SK-N-SH (cell line): ENCODE measurements at regions not wholly inside any gene's neighbourhood (a gene's known extent, or its start where the extent isn't known, plus 50 kb on each side); places are given as distances from the start of the nearest gene placed in this dataset.

Experiments used
- CTCF ChIA-PET: fragments of 300-600, 350-600 bp; formaldehyde crosslinking; extraction: SDS; loops from one replicate; lab custom pipeline; 2021; lab: Yijun Ruan, JAX
- POLR2A ChIA-PET: fragments of 350-600 bp; sonication (Branson Sonifier 250); formaldehyde crosslinking; extraction: SDS; loops from one replicate; lab custom pipeline; 2020; ENCODE audit warnings: antibody characterized with exemption, inconsistent platforms; lab: Yijun Ruan, JAX
- DNase-seq: peaks from one replicate; pipeline ENCODE4 v3.0.0; 2012
- H2AFZ ChIP-seq: fragments of 200-600 bp; sonication (generic); 2 replicates; pipeline ENCODE4 v1.8.1; 2016; ENCODE audit warnings: antibody characterized with exemption, mild to moderate bottlenecking, low read depth
- H3F3A ChIP-seq: fragments of 200-600 bp; sonication (generic); replicated peaks from 2 replicates; pipeline ENCODE3; 2016; ENCODE audit warnings: antibody characterized with exemption, mild to moderate bottlenecking; ENCODE audit not compliant: insufficient read depth
- H3K27ac ChIP-seq, 2 experiments: fragments of 200-500 bp in 1 of 2; fragments of 200-600 bp in 1 of 2; sonication (Bioruptor generic) in 1 of 2; sonication (generic), shearing (Covaris generic) in 1 of 2; 2 replicates each; pipeline versions ENCODE4 v1.5.1 to v1.6.1; 2014 to 2016; ENCODE audit warnings: low read depth in 2 of 2, inconsistent platforms in 1 of 2, low read length in 1 of 2, mild to moderate bottlenecking in 1 of 2, mixed read lengths in 1 of 2
- H3K27me3 ChIP-seq: fragments of 200-600 bp; sonication (generic), shearing (Covaris generic); 2 replicates; pipeline ENCODE4 v1.6.1; 2016; ENCODE audit warnings: mixed run types; ENCODE audit not compliant: insufficient read depth
- H3K36me3 ChIP-seq, 2 experiments: fragments of 200-500 bp in 1 of 2; fragments of 200-600 bp in 1 of 2; sonication (Bioruptor generic) in 1 of 2; sonication (generic) in 1 of 2; replicated peaks in 1 of 2; 2 replicates each; pipeline versions ENCODE3 to v1.5.1; 2014 to 2016; ENCODE audit warnings: low read length in 1 of 2, mild to moderate bottlenecking in 1 of 2; ENCODE audit not compliant: insufficient read depth in 2 of 2, control insufficient read depth in 1 of 2
- H3K4me1 ChIP-seq, 2 experiments: fragments of 200-500 bp in 1 of 2; fragments of 200-600 bp in 1 of 2; sonication (Bioruptor generic) in 1 of 2; sonication (generic), shearing (Covaris generic) in 1 of 2; 2 replicates each; pipeline versions ENCODE4 v1.5.1 to v1.6.1; 2014 to 2016; ENCODE audit warnings: low read depth in 1 of 2, low read length in 1 of 2, mixed run types in 1 of 2; ENCODE audit not compliant: insufficient read depth in 2 of 2, control insufficient read depth in 1 of 2
- H3K4me2 ChIP-seq: fragments of 200-600 bp; sonication (generic), shearing (Covaris generic); 2 replicates; pipeline ENCODE4 v1.6.1; 2017; ENCODE audit warnings: mixed run types
- H3K4me3 ChIP-seq, 2 experiments: fragments of 200-500 bp in 1 of 2; fragments of 200-600 bp in 1 of 2; sonication (Bioruptor generic) in 1 of 2; sonication (generic), shearing (Covaris generic) in 1 of 2; 2 replicates each; pipeline versions ENCODE4 v1.5.1 to v1.8.1; 2014 to 2016; ENCODE audit warnings: low read depth in 2 of 2, inconsistent platforms in 1 of 2, low read length in 1 of 2, mild to moderate bottlenecking in 1 of 2, mixed read lengths in 1 of 2, moderate library complexity in 1 of 2
- H3K79me2 ChIP-seq: fragments of 200-600 bp; sonication (generic); 2 replicates; pipeline ENCODE4 v1.8.1; 2017; ENCODE audit warnings: mild to moderate bottlenecking; ENCODE audit not compliant: insufficient read depth
- H3K9ac ChIP-seq: fragments of 200-600 bp; sonication (generic); 2 replicates; pipeline ENCODE4 v1.6.1; 2017; ENCODE audit warnings: mixed run types
- H3K9me2 ChIP-seq: fragments of 200-600 bp; sonication (generic); 2 replicates; pipeline ENCODE4 v1.6.1; 2017; ENCODE audit warnings: mixed run types
- H3K9me3 ChIP-seq: fragments of 200-600 bp; sonication (generic); 2 replicates; pipeline ENCODE4 v1.6.1; 2017; ENCODE audit warnings: mixed run types, mild to moderate bottlenecking, moderate library complexity
- H4K20me1 ChIP-seq: fragments of 200-600 bp; sonication (generic); 2 replicates; pipeline ENCODE4 v1.6.1; 2017; ENCODE audit warnings: mild to moderate bottlenecking, mixed run types; ENCODE audit not compliant: insufficient read depth
- CHD2 ChIP-seq: fragments of 150-350 bp; IDR thresholded peaks from 2 replicates; pipeline ENCODE4 v1.6.1; 2018; ENCODE audit warnings: low read length; ENCODE audit not compliant: partially characterized antibody
- EZH2phosphoT487 ChIP-seq: fragments of 200-600 bp; sonication (generic); IDR thresholded peaks from 2 replicates; pipeline ENCODE4 v1.6.1; 2017; ENCODE audit warnings: low read depth, mixed run types, mild to moderate bottlenecking, antibody characterized with exemption, moderate library complexity, borderline replicate concordance
- GATA2 ChIP-seq: sonication (generic); formaldehyde crosslinking; IDR thresholded peaks from 2 replicates; pipeline ENCODE4 v1.5.0; 2020; ENCODE audit warnings: mild to moderate bottlenecking, missing genetic modification reagents
- MXI1 ChIP-seq: IDR thresholded peaks from 2 replicates; pipeline ENCODE4 v1.6.1; 2012; ENCODE audit warnings: mild to moderate bottlenecking, low read depth, low read length, improper control_type of control experiment
- NRF1 ChIP-seq: IDR thresholded peaks from 2 replicates; pipeline ENCODE4 v1.6.1; 2012; ENCODE audit warnings: low read depth, mild to moderate bottlenecking, low read length
- RAD21 ChIP-seq: IDR thresholded peaks from 2 replicates; pipeline ENCODE4 v1.6.1; 2012; ENCODE audit warnings: mild to moderate bottlenecking, low read length
- YY1 ChIP-seq: IDR thresholded peaks from 2 replicates; pipeline ENCODE4 v1.4.0; 2012; ENCODE audit warnings: low read depth, mild to moderate bottlenecking
- WGBS: methylation state at CpG from one replicate; pipeline ENCODE4 v1.1.6; 2017; ENCODE audit warnings: low lambda C conversion rate; 5-methylcytosine and 5-hydroxymethylcytosine counted together
- TF ChIP-seq, protein P1 (sequence below): IDR thresholded peaks from 2 replicates; pipeline ENCODE4; 2012
- TF ChIP-seq, protein P2 (sequence below): fragments of 200-600 bp; sonication (generic); IDR thresholded peaks from 2 replicates; pipeline ENCODE4 v1.6.1; 2017; ENCODE audit warnings: antibody characterized with exemption, mild to moderate bottlenecking, moderate library complexity

DNA sequence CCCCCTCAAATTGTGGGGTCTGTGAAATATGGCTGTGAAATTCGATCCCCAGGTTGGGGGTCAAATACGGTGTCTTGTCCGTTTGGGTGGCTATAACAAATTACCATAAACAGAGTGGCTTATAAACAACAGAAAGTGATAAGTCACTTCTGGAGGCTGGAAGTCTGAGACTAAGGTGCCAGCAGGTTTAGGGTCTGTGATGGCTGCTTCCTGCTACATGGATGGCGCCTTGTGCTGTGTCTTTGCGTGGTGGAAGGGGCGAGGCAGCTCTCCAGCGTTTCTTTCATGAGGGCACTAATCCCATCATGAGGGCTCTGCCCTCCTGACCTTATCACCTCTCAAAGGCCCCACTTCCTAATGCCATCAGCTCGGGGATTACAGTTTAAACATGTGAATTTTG, 120.0 kb downstream of the IRF8 start:
- H3K9ac ChIP-seq = no peak overlapping the region
- H4K20me1 ChIP-seq = no peaks in the 10 kb centered on the region
- CTCF ChIA-PET = interaction anchor here (4.9 kb wide), 1 partner anchor 198 kb away, joined by 31 read pairs; no protein-coding TSS in a partner anchor
- no peaks in the 10 kb centered on the region for H3K36me3 ChIP-seq
- no peaks in the 10 kb centered on the region for H3K9me3 ChIP-seq
- H3K4me2 ChIP-seq = no peak overlapping the region
- no peaks in the 10 kb centered on the region for H3K4me1 ChIP-seq
- POLR2A ChIA-PET = no interaction called here
- H3K27ac ChIP-seq = no peak overlapping the region
- TF ChIP-seq YY1 (no peak), RAD21 (no peak)
- WGBS = 10% methylated on average over 8 of the region's 8 CpGs
- no peak overlapping the region for H2AFZ ChIP-seq
- peaks cover 5% of the 10 kb centered on the region; the same call in 1 of the 2 replicates for H3K27me3 ChIP-seq
- H3K4me3 ChIP-seq = no peak overlapping the region
- no peaks in the 10 kb centered on the region for H3K9me2 ChIP-seq
- H3K79me2 ChIP-seq = no peaks in the 10 kb centered on the region
- DNase-seq = no peak
- H3F3A ChIP-seq = no peaks in the 10 kb centered on the region

DNA sequence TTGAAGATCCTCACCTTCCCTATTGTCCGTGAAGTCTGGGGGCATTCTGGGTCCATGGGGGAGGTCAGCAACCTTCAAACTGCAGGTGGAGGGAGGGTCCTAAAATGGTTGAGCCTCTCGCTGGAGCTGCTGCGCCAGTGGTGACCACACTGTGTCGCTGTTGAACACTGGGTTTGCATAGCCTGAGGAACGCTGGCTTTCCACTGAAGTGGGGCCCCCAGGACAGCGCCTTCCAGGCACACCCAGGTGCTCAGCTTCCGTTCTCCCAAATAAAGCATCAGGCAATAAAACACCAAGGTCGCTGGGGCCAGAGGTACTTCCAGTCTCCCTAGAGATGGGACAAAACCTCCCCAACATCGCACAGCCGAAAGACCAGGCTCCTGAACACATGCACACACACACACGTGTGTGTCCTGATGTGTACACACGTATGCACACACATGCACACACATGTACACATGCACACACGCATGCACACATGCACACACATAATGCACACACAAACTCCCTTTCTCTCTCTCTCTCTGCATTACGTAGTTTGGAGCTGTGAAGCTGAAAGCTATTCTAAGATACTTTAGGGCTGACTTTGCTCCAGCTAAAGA, 120.6 kb downstream of the IRF8 start:
- DNase-seq = no peak
- Histone ChIP-seq H3K27ac (no peak overlapping the region), H3F3A (no peaks in the 10 kb centered on the region), H3K79me2 (no peaks in the 10 kb centered on the region), H3K4me2 (no peak overlapping the region), H3K9me3 (no peaks in the 10 kb centered on the region; the same call in 1 of the 2 replicates), H3K4me3 (0 out of 4 replicates have a peak overlapping the region, but pooled peaks of 1 of the 2 experiments have one; percentile 7), H4K20me1 (no peaks in the 10 kb centered on the region), H3K4me1 (no peaks in the 10 kb centered on the region), H3K36me3 (no peaks in the 10 kb centered on the region), H2AFZ (no peak overlapping the region), H3K9ac (no peak overlapping the region), H3K27me3 (peaks cover 5% of the 10 kb centered on the region; the same call in 1 of the 2 replicates), H3K9me2 (no peaks in the 10 kb centered on the region)
- TF ChIP-seq, protein P1, sequence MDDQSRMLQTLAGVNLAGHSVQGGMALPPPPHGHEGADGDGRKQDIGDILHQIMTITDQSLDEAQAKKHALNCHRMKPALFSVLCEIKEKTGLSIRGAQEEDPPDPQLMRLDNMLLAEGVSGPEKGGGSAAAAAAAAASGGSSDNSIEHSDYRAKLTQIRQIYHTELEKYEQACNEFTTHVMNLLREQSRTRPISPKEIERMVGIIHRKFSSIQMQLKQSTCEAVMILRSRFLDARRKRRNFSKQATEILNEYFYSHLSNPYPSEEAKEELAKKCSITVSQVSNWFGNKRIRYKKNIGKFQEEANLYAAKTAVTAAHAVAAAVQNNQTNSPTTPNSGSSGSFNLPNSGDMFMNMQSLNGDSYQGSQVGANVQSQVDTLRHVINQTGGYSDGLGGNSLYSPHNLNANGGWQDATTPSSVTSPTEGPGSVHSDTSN = no peak
- TF ChIP-seq NRF1 (no peak), CHD2 (no peak), EZH2phosphoT487 (no peak), MXI1 (no peak), GATA2 (CRISPR knock-in tag) (no peak)
- TF ChIP-seq, protein P2, sequence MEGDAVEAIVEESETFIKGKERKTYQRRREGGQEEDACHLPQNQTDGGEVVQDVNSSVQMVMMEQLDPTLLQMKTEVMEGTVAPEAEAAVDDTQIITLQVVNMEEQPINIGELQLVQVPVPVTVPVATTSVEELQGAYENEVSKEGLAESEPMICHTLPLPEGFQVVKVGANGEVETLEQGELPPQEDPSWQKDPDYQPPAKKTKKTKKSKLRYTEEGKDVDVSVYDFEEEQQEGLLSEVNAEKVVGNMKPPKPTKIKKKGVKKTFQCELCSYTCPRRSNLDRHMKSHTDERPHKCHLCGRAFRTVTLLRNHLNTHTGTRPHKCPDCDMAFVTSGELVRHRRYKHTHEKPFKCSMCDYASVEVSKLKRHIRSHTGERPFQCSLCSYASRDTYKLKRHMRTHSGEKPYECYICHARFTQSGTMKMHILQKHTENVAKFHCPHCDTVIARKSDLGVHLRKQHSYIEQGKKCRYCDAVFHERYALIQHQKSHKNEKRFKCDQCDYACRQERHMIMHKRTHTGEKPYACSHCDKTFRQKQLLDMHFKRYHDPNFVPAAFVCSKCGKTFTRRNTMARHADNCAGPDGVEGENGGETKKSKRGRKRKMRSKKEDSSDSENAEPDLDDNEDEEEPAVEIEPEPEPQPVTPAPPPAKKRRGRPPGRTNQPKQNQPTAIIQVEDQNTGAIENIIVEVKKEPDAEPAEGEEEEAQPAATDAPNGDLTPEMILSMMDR = peak; percentile 44
- CTCF ChIA-PET = interaction anchor here (0.9 to 4.9 kb wide), 2 partner anchors 11 to 198 kb away, joined by 3 to 31 read pairs; no protein-coding TSS in a partner anchor
- POLR2A ChIA-PET = no interaction called here
- 5% methylated on average over 11 of the region's 14 CpGs for WGBS
